ENCODE measurements at regions not wholly inside any gene's neighbourhood (a gene's known extent, or its start where the extent isn't known, plus 50 kb on each side); places are given as distances from the start of the nearest gene placed in this dataset.

DNA sequence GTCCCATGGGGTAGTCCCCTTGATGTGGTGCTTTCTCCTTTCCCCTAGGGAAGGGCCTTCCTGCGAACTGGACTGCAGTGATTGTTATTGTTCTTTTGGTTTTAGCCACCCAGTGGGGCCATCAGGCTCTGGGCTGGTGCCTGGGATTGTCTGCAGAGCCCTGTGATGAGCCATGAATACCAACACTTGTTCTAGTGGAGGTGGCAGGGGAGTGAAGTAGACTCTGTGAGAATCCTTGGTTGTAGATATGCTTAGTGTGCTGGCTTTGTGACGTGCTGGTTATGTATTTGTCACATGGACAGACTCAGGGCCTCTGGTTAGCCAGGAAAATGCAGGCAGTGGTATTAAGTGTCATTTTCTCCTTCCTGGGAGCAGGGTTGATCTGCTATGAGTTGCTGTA lies 51.8 kb upstream of the NDUFB4 start:
- DNase-seq = no peak

DNA sequence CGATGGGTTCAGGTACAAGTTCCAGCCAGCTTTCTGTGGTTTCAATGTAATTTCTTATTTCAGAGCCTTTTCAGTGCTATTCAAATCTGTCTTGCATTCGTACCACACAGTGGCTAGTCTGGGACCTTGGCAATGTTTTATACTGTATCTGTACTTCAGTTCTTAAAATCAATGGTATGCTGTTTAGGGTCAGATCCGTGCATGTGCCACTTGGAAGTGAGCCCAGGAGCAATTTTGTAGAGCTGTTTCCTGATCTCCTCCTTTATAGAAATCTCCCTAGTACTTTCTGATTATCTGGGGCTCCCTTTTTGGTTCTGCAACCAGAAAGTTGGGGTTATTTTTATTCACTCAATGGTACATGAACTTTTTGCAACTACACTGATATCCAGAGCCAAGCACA lies 59.5 kb upstream of the NDUFB4 start:
- DNase-seq = no peak

DNA sequence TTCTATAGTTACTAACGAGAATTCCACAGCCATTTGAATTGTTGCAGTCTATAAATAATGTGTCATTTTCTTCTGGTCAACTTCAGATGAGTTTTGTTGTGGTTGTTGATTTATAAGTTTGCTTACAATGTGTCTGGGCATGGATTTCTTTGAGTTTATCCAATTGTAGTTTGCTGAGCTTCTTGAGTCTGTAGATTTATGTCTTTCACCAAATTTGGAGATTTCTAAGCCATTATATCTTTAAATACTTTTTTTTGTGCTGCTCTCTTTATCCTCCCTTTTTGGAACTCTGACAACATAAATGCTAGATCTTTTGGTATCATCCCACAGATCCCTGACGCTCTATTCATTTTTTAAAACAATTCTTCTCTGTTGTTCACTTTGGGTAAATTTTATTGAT lies 63.2 kb upstream of the NDUFB4 start:
- DNase-seq = no peak

DNA sequence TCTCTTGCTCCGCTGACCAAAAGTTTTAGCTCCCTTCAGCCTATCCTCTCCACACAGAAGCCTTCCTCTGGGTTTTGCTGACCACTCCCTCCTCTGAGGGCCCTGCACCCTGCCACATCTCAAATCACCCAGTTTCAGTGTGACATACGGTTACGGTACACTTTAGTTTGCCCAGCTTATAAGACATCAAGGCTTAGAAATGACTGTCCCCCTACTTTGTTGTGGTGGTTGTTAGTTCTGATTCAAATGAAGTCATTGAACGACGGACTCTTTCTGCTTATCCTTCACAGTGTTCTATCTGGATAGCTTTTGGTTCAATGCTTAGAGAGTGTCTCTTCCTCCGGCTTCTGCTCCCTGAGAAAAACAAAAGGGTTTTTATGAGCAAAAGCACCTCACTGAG lies 68.0 kb upstream of the NDUFB4 start:
- DNase-seq = no peak

DNA sequence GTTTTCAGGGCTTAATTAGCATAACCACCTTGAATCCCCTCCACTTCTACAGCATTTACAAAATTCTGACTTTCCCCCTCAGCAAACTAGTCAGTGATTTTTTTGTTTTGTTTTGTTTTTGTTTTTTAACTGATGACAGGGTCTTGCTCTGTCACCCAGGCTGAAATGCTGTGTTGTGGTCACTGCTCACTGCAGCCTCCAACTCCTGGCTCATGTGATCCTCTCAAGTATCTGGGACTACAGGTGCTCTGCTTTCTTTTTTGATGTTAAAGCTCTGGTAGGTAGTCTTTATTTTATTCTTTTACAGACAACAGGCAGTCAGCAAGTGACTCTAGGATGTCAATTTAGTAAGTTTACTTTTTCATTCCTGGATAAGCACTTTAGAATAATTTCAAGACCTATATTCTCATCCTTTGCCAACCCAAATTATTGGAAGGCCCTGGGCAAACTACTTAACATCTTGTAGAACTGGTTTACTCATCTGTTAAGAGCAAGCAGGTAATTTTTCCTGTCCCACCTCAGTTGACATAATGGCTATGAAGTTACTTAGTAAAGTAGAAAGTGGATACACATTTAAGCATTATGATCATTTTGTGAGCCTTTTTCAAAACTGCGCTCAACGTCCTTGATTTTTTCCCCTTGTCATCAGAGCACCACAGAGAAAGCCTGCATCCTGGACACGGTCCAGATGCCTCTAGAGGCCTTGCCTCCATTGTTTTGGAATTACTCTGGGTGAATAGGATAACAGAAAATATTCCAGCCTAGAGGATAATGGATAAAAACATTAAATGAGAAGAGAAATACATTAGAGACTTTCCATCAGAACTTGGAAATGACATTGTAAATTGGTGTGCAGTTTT lies 69.9 kb upstream of the NDUFB4 start:
- no peak for DNase-seq

GRCh38 chr3:120524171-120524923 lies 71.8 kb upstream of the NDUFB4 start:
- peak; percentile 89 for DNase-seq

GRCh38 chr3:120516136-120516535 lies 65.3 kb upstream of the FSTL1 start:
- no peak for DNase-seq

- DNase-seq = no peak
Measured at GRCh38 chr3:120512655-120513054, 61.9 kb upstream of the FSTL1 start.

DNA sequence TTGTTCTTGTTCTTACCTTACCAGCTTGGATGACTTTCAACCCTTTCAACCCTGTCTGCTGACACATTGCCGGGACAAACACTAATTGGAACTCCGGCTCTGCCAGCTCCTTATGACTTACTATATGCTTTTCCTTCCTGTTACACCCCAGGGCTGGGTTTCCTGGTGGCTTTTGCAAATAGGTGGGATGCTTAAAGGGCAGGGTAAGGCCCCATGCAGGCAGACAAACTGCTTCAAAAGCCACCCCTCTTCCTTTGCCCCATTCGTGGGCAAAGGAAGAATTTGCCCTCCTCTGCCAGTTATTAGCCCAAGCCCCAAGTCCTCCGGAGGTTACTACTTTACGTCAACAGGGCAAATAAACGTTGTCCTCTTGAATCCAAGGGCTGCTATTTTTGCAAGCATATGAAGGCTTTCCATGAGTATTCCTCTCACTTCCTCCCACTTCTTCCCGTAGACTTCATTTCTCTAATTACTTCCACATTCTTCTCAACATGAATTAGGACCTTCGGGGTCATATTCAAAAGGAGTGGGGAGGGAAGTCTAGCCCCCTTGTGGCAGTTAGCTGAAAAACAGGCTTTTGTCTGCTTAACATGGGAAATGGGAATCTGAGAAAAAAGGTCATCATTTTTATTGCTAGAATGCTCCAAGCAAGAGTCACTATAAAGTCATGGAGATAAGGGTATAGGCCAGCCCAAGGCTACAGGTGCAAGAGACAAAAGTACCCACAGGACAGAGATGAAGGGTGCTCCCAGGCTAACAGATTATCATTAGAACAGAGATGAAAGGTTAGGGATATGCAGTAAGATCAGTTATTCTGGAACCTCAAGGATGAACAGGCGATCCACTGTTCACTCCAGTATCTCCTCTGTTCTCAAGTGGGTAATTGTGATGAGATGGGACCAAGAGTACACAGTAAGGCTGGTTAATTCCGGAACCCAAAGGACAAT lies 56.3 kb upstream of the FSTL1 start:
- DNase-seq = peak; percentile 61

GRCh38 chr3:120506076-120506827 lies 55.5 kb upstream of the FSTL1 start:
- peak; percentile 4 for DNase-seq

GRCh38 chr3:120503727-120504616 lies 53.2 kb upstream of the FSTL1 start:
- DNase-seq = no peak

DNA sequence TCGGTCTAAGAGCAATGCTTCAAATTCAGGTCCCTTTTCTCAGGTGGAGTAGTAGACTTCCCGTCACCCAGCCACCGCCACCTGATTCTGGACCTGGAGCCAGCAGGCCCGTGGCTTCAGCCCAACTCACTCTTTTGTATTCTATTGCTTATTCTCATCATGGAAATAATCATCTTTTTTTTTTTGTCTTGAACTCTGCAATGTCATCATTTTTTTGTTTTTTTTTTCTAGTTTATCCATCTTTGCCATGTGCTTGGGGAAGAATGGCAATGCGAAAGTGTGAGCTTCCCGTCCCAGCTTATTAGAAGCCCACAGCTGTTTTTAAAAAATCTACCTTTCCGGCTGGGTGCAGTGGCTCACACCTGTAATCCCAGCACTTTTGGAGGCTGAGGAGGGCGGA lies 51.3 kb upstream of the FSTL1 start:
- DNase-seq = no peak

All from HCEC 1CT (cell line).